AG09309 (cell line): ENCODE measurements at regions not wholly inside any gene's neighbourhood (a gene's known extent, or its start where the extent isn't known, plus 50 kb on each side); places are given as distances from the start of the nearest gene placed in this dataset.

Source experiments
- DNase-seq: peaks from one replicate; pipeline ENCODE4 v3.0.0-alpha.2; 2010; ENCODE audit warnings: low read depth
- H3K4me3 ChIP-seq: 2 replicates; pipeline ENCODE4 v1.5.1; 2011; ENCODE audit warnings: mild to moderate bottlenecking, low read depth, low read length, moderate library complexity; ENCODE audit not compliant: control insufficient read depth
- TF ChIP-seq, protein P1 (sequence below): IDR thresholded peaks from 2 replicates; pipeline ENCODE4 v1.5.1; 2011; ENCODE audit warnings: mild to moderate bottlenecking, low read depth, low read length, inconsistent platforms; ENCODE audit not compliant: insufficient read depth, control insufficient read depth; ENCODE audit errors: missing control alignments

DNA sequence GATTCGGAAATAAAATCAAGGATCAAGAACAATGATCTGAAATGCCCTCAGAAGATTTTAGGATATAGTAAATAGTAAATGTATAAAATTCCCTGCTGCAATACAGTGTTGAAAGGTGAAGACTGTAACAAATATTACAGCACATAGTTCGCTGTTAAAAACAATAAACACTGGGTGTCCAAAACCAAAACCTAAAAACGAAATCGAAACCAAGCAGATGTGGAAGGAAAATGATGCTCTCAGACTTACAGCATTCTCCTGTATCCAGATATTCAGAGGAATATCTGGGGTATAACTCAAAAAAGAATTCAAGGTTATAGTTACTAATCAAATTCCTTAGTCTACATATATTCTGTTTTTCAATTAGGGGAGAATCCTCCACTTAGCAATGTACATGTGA, 708.1 kb upstream of the PCDH15 start:
- no peak for DNase-seq
- no peak overlapping the region for H3K4me3 ChIP-seq
- TF ChIP-seq, protein P1, sequence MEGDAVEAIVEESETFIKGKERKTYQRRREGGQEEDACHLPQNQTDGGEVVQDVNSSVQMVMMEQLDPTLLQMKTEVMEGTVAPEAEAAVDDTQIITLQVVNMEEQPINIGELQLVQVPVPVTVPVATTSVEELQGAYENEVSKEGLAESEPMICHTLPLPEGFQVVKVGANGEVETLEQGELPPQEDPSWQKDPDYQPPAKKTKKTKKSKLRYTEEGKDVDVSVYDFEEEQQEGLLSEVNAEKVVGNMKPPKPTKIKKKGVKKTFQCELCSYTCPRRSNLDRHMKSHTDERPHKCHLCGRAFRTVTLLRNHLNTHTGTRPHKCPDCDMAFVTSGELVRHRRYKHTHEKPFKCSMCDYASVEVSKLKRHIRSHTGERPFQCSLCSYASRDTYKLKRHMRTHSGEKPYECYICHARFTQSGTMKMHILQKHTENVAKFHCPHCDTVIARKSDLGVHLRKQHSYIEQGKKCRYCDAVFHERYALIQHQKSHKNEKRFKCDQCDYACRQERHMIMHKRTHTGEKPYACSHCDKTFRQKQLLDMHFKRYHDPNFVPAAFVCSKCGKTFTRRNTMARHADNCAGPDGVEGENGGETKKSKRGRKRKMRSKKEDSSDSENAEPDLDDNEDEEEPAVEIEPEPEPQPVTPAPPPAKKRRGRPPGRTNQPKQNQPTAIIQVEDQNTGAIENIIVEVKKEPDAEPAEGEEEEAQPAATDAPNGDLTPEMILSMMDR = no peak

DNA sequence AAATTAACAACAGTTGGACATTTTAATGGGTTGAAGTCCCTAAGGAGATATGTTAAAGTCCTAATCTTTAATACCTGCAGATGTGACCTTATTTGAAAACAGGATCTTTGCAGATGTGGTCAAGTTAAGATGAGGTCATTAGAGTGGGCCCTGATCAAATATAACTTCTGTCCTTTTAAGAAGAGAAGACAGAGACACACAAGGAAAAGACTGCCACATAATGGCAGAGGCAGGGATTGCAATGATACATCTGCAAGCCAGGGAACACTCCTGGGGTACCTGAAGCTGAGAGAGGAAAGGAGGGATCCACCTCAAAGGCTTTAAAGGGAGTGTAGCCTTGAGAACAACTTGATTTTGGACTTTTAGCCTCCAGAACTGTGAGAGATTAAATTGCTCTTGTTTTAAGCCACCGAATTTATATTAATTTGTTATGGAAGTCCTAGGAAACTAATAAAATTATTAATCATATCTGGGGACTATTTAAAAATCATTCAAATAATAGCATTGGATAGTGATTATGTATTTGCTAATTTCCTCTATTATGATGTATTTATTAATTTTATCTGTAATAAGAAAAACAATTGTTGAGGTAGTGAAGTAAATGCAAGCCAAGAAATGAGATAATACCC, 700.0 kb upstream of the PCDH15 start:
- TF ChIP-seq, protein P1 = peak; percentile 11
- DNase-seq = no peak
- H3K4me3 ChIP-seq = no peak overlapping the region

DNA sequence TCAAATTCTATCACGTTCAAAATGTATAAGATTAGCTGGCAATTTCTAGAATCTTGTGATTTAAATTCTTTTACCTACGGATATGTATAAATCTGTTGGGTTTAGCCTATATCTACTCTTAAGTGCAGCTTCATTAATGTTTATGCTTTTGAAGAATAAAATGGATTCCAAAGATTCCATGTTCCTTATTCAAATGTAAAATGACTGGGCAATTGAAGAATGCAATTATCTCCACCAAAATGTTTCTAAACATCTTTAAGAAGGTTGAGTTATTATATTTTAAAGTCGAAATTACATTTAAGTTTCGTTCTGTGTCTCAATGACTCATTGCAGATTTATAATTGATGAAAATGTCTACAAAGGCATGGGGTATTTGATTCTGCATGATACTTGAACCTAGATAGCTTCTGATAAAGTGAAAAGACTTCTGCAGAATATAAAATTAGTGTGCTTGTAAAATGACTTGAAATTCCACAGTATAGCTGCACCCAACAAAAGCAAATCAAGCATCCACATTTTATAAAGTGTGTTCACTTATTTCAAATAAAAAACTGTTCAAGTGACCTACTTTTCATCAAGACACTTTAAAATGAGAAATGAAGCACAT, 697.0 kb upstream of the PCDH15 start:
- no peak for DNase-seq
- no peak overlapping the region for H3K4me3 ChIP-seq
- TF ChIP-seq, protein P1 = no peak

DNA sequence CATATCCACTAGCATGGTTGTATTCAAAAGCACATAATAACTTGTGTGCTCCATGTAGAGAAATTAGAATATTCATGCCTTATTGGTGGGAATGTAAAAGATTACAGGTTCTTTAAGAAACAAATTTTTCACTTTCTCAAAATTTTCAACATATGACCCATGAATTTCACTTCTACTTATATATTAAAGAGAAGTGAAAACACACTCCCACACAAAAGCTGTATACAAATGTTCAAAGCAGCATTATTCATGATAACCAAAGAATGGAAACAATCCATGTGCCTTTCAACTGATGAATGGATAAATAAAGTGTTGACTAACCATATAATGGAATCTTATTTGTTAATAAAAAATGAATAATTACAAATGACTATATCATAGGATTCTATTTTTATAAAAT, 694.5 kb upstream of the PCDH15 start:
- TF ChIP-seq, protein P1 = no peak
- no peak for DNase-seq
- H3K4me3 ChIP-seq = no peak overlapping the region

DNA sequence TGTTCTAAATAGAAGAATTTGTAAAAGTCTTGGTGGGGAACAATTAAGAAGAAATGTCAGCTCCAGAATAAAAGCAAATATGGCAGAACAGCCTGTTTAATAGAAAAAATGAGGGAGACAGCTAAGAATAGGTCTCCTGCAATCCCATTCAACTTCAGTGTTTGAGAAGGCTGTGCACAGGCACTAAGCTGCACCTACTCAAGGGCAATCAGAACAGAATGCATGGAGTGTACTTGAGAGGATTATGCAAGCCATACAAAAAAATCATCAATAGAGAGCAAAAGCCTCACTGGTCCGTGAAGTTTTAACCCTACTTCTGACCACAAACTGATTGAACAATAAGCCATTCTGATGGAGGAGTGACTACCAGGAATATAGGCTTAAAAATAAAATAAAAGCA, 690.7 kb upstream of the PCDH15 start:
- TF ChIP-seq, protein P1 = no peak
- H3K4me3 ChIP-seq = no peak overlapping the region
- DNase-seq = no peak

DNA sequence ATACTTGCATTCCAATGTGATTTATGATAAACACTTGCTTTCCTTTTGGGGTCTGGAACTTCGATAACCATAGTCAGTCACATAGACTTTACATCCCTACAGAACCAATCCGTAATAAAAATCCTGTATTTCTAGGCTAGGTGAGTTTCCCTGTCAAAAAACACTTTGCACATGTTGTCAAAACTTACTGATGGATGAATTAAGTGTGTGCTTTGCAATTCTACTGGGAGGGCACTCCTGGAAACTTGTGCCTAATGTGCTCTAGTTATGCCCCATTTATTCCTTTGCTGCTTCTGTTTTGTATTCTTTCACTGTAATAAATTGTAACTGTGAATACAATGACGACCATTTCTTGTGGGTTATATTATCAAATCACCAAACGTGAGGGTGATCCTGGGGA, 684.8 kb upstream of the PCDH15 start:
- no peak for DNase-seq
- TF ChIP-seq, protein P1 = no peak
- no peak overlapping the region for H3K4me3 ChIP-seq
